HG03342 (cell line): ENCODE measurements at regions not wholly inside any gene's neighbourhood (a gene's known extent, or its start where the extent isn't known, plus 50 kb on each side); places are given as distances from the start of the nearest gene placed in this dataset.
"Not testable (repeated sequence)": the region's sequence is repeated elsewhere in the genome, so short reads cannot be mapped to it uniquely, and the experiment has no call there.

ENCODE experiments used
- ATAC-seq: cut with Tn5 transposase; IDR thresholded peaks from one replicate; pipeline ENCODE4 v1.9.1; 2021; ENCODE audit warnings: mild to moderate bottlenecking, moderate library complexity; ENCODE audit not compliant: unreplicated experiment

GRCh38 chr6:94713446-94713845 is 863.9 kb upstream of the MANEA start:
- no peak for ATAC-seq

- no peak for ATAC-seq
These were observed 878.6 kb upstream of the MANEA start for GRCh38 chr6:94698773-94699172.

- not testable (repeated sequence) for ATAC-seq
These were observed 890.1 kb upstream of the MANEA start for GRCh38 chr6:94687255-94687654.

- ATAC-seq = no peak
These were observed 893.9 kb upstream of the MANEA start for GRCh38 chr6:94683409-94683808.

GRCh38 chr6:94680669-94681212 is 896.6 kb upstream of the MANEA start:
- ATAC-seq = no peak

GRCh38 chr6:94673251-94673650 is 904.1 kb upstream of the MANEA start:
- no peak for ATAC-seq

- no peak for ATAC-seq
These were observed 907.3 kb upstream of the MANEA start for GRCh38 chr6:94670017-94670416.

- ATAC-seq = no peak
These were observed 908.5 kb upstream of the MANEA start for GRCh38 chr6:94668876-94669275.

GRCh38 chr6:94658929-94659328 is 918.4 kb upstream of the MANEA start:
- ATAC-seq = no peak

GRCh38 chr6:94651239-94651638 is 926.1 kb upstream of the MANEA start:
- ATAC-seq = no peak

GRCh38 chr6:94645191-94645590 is 932.1 kb upstream of the MANEA start:
- ATAC-seq = no peak

- ATAC-seq = no peak
These were observed 937.8 kb upstream of the MANEA start for GRCh38 chr6:94639564-94639963.

GRCh38 chr6:94636780-94637385 is 940.5 kb upstream of the MANEA start:
- ATAC-seq = no peak

GRCh38 chr6:94623586-94623985 is 953.7 kb upstream of the MANEA start:
- ATAC-seq = no peak

GRCh38 chr6:94622783-94623182 is 954.6 kb upstream of the MANEA start:
- ATAC-seq = no peak

- ATAC-seq = no peak
These were observed 976.7 kb upstream of the MANEA start for GRCh38 chr6:94600636-94601035.

- no peak for ATAC-seq
These were observed 979.8 kb upstream of the MANEA start for GRCh38 chr6:94597487-94597886.

GRCh38 chr6:94590416-94590815 is 986.9 kb upstream of the MANEA start:
- ATAC-seq = no peak

GRCh38 chr6:94588301-94588700 is 989.0 kb upstream of the MANEA start:
- ATAC-seq = no peak

GRCh38 chr6:94584211-94584610 is 993.1 kb upstream of the MANEA start:
- no peak for ATAC-seq

- ATAC-seq = no peak
These were observed 1006.8 kb upstream of the MANEA start for GRCh38 chr6:94570581-94570980.

- ATAC-seq = no peak
These were observed 1014.5 kb upstream of the MANEA start for GRCh38 chr6:94562846-94563245.
